Pons (tissue), 1 donor: ENCODE measurements at regions not wholly inside any gene's neighbourhood (a gene's known extent, or its start where the extent isn't known, plus 50 kb on each side); places are given as distances from the start of the nearest gene placed in this dataset.

Source experiments
- DNase-seq: peaks from one replicate; pipeline ENCODE4 v3.0.0-alpha.2; 2016; ENCODE audit warnings: low spot score

DNA sequence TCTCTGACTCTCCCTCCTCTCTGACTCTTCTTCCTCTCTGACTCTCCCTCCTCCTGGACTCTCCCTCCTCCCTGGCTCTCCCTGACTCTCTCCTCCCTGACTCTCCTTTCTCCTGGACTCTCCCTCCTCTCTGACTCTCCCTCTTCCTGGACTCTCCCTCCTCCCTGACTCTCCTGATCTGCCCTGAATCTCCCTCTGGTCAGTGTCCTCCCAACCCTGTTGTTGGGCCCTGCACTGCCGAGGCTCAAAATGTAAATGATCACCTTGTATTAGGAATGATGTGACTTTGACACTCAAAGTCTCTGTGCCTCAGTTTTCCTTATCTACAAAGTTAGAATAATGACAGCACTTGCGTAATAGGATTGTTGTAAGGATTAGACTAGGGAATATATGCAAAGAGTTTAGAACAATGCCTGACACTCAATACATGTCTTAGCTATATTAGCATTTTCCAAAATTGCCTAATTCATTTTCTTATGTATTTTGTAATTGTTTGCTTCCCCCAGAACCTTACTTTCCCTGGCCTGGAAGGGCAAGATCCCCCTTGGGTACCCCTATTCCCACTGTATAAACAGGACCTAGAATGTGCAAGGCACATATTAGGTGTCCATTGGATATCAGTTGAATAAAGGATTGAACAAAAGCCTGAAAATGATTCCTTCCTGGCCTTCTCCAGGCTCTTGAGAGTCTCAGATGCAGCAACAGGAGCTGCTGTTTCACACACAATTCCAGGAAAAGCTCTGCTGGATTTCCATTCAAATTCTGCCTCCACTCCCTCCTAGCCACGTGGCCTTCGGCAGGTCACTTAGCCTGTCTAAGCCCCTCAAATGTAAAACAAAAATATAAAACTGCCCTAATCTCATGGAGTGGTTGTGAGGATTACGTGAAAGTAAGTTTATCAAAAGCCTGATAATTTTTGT is 170.1 kb downstream of the INHBB start:
- no peak for DNase-seq

- DNase-seq, result no peak
These were observed 170.9 kb downstream of the INHBB start for GRCh38 chr2:120516679-120517314.

DNA sequence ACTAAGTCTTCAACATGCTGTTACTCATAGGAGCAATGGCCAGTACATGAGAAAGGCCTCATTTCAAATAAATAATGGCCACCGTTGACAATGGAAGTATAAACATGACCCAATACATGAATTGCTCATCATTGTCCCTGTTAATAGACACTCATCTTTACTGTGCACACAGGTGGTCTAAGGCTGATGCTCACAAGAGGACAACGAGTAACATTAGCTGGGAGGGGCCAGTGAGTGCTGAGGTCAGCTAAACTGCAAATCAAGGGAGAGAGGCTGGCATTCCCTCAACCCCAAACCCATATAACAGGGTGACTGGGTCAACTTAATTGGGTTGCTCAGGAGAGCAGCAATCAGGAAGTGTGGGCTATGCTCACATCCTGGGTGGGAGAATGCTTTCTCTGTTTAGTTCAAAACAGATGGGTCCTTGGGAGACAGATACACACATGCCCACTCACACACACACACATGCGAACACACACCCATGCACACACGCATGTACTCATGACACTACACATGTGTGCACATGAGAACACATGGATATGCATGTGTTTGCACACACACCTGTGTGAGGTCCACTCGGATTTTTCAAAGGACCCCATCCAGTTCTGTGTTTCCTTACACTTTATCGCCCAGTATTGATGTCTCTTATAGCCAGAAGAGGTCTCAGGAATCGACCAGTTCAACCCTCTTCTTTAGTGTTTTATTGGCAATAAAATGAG is 172.0 kb downstream of the INHBB start:
- DNase-seq, result no peak

GRCh38 chr2:120518819-120519218 is 172.9 kb downstream of the INHBB start:
- no peak for DNase-seq

DNA sequence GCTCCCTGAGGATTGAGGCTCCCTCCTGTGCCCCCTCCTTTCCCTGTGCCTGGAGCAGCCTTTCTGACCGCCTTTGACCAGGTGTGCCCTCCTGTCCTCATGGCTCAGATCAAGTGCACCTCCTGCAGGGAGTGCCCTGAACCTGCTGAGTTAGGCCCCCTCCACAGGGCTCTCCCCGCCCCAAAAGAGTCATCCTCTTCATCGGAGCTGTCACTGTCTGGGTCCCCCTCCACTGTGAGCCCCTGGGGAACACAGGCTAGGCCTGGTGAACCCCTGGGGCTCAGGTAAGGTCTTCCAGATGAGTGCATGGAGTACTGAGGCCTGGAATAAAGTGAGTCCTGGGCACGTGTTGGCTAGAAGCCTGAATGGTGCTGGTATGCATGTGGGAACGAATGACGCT is 173.5 kb downstream of the INHBB start:
- no peak for DNase-seq

GRCh38 chr2:120520454-120520853 is 174.5 kb downstream of the INHBB start:
- no peak for DNase-seq

- no peak for DNase-seq
These were observed 175.3 kb downstream of the INHBB start for GRCh38 chr2:120520929-120521912.

DNA sequence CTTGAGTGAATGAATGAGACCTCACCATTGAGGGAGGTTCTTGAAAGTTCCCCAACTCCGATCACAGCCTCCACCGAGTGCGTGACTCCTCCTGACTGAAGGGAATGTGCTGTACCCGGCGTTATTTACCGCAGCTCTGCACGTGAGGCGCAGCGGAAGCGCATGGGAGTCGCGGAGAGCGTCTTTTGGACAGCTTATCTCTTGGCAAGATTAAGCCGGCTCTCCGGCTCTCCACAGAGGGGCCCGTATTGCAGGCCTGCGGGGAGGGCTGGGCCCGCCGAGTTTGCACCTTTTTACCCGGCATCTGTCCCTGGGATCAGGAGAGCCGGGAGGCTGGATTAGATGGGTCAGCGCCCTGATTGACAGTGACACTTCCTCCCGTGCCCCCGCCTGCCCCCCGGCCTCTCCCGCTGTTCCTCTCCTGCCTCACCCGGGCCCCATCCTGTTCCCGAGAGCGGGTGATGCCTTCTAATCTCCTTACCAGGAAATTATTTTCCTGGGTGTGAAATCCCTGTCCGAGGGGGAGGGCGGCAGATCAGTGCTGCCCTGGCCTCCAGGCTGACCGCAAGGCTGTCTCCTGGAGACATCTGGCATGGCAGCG is 176.3 kb downstream of the INHBB start:
- no peak for DNase-seq

- no peak for DNase-seq
These were observed 177.8 kb downstream of the INHBB start for GRCh38 chr2:120523766-120524165.

DNA sequence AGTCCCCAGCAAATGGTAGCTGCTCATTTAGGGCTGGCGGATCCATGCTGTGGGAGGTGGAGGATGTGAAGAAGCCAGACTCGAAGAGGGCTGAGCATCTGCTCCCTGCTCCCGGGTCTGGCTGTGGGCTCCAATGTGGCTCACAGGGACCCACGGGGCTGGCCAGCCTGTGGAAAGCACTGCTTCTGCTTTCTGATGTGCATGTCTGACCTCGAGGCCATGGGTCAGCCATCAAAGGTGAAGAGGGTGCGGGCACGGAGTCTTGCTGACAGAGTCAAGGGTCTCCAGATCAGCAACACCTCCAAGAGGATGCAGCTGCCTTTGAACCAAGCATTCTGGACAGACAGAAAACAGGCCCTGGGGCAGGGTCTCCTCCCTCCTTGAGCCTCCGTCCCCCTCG is 178.2 kb downstream of the INHBB start:
- DNase-seq, result no peak

DNA sequence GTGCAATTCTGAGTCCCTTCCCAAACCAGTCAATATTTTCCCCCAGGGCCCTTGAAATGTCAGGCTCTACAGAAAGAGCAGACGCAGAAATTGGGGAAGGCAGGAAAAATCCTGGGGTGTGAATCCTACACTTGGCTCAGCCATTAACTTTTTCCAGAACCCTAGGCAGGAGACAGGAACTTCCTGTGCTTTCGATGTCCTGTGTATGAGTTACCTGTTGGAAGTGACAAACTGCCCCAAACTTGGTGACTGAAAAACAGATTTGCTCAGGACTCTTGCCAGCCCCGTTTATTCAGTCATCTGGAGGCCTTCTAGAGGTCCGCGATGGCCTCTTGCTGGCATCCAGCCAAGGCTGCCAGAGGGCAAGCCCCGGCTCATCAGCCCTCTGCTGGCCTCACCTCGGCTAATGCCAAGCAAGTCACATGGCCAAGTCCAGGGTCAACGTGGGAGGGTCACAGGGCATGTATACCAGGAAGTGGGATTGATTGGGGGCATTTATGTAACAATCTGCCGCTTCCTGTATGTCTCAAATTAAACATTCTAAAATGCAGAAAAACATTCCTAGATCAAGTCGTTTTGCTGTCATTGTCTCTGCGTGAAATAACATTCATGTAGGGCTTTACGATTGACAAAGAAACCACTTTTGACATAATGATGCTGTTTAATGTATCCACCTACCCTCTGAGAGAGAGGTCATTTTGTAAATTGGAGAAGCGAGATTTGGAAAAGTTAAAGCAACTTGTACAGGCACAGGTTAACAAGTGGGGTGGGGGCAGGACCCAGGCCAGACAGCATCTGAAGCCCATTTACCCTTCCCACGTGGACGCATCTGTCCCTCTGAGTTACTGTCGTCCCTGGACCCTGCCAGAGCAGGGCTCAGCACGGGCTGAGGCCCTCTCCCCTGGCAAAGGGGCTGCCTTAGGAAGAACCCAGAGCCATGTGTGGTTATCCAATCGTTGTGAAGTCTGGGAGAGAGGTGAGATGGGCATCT is 179.4 kb downstream of the INHBB start:
- DNase-seq, result no peak

DNA sequence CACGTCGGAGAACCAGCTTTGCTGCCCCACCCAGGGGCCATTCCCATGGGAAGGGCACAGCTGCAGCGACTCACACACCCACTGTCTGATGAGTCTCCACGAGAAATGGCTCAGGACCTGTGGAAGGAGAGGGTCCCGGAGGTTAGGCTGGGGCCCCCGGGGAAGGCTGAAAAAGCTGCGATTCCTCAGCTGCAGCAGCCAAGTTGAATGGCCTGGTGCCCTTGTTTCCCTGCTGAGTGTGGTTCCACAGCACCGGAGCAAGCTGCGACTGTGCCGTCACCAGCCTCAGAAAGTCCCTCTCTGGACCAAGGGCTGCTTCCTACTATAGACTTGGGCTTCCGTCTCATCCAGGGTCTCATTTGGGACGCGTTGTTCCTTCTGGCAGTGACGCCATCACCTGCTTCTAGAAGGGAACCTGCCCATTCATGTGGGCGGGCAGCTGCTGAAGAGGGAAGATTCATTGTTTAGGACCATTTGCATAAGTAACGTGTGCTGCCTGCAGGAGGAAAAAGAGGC is 180.2 kb downstream of the INHBB start:
- DNase-seq, result no peak

DNA sequence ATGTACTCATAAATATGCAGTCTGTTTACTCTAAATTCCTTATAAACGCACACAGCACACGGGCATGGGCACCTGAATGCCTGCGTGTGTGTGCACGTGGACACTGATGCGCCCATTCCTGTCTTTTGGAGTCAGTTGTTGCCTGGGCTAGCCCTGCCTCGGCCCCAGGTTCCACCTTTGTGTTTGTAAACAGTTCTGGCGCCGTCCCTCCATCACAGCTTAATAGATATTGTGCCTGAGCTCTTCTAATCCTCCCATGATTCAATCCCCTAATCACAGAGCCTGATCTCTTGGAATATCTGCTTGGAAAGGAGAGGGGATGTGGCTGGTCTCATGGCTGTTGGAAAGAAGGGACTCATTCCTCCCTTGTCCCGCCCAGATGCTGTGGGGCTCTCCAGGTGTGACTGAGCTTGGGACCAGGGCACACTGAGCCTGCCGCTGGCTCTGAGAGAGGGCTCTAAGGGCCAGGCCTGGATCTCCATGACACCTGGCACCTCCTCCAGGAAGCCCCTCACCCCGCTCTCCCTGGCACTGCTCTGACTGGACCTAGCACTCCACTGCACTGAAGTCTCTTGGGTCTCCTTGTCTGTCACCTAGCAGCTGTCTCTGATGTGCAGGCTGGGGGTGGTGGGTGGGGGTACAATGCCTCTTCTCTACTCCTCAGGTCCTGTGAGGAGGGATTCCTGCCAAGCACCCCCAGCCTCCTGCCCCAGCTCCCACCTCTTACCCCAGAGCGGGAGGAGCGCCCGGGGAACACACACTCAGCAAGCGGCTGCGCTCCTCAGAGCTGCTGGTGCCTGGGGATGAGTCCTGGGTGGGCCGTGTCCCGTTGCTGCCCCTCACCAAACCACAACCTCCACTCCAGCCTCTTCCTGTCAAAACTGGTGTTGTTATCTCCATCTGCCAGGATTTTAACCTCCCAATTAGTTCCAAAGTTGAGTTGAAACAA is 181.3 kb downstream of the INHBB start:
- no peak for DNase-seq

- DNase-seq, result no peak
These were observed 182.2 kb downstream of the INHBB start for GRCh38 chr2:120528051-120528692.

DNA sequence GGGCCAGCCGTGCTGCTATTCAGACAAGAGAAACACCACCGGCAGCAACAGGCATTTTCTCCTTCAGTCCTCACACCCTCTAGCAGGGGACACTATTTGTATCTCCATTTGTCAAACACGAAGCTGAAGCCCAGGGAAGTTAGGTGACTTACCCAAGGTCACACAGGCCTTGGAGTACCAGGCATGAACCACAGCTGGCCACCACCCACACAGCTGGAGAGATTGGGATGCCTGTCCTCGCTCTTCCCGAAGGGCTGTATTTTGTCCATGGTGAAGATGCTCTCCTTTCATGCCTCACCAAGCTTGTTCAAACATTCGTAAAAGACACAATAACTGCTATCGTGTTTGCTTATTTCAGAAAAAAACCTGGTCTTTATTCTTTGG is 182.7 kb downstream of the INHBB start:
- no peak for DNase-seq

- DNase-seq, result no peak
These were observed 184.8 kb downstream of the INHBB start for GRCh38 chr2:120530781-120531180.

DNA sequence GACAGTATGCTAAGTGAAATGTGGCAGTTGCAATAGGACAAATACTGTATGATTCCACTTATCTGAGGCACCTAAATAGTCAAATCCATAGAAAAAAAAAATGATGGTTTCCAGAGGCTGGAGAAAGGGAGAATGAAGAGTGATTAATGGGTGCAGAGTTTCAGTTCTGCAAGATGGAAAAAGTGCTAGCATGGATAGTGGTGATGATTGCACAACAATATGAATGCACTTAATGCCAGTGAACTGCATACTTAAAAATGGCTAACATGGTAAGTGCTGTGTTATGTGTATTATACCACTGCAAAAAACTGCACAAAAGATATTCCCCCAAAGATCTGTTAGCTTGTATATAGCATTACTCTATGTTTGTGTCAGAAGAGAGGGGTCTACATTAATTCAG is 185.4 kb downstream of the INHBB start:
- DNase-seq, result no peak
